ENCODE measurements at regions not wholly inside any gene's neighbourhood (a gene's known extent, or its start where the extent isn't known, plus 50 kb on each side); places are given as distances from the start of the nearest gene placed in this dataset.

- TF ChIP-seq POLR2A (IDR thresholded peaks at IDR 0.05) (no peak), EP300 (IDR thresholded peaks at IDR 0.05) (no peak), CTCF (IDR thresholded peaks at IDR 0.05) (no peak)
- H3K4me3 ChIP-seq, result no peak overlapping the region
- DNase-seq, result no peak
- intact Hi-C loops (cut with DNase I), result no loop called here
- no peak overlapping the region for H3K27ac ChIP-seq
- H3K9me3 ChIP-seq, result no peaks in the 10 kb centered on the region
- no peaks in the 10 kb centered on the region for H3K36me3 ChIP-seq
- 75 to 79% (median 76%) methylated on average over 3 of the region's 3 CpGs for WGBS, 3 donors
- H3K4me1 ChIP-seq (ENCODE audit: insufficient read depth), result no peaks in the 10 kb centered on the region
- no peaks in the 10 kb centered on the region for H3K27me3 ChIP-seq
Measured at GRCh38 chr1:30340934-30341333, 382.5 kb downstream of the MATN1 start.

- no peak overlapping the region for H3K27ac ChIP-seq
- H3K4me1 ChIP-seq (ENCODE audit: insufficient read depth), result no peaks in the 10 kb centered on the region
- no peak overlapping the region for H3K4me3 ChIP-seq
- no peaks in the 10 kb centered on the region for H3K27me3 ChIP-seq
- 82 to 91% (median 83%) methylated on average over 2 of the region's 2 CpGs for WGBS, 3 donors
- TF ChIP-seq POLR2A (IDR thresholded peaks at IDR 0.05) (no peak), EP300 (IDR thresholded peaks at IDR 0.05) (no peak), CTCF (IDR thresholded peaks at IDR 0.05) (no peak)
- H3K9me3 ChIP-seq, result no peaks in the 10 kb centered on the region
- no peaks in the 10 kb centered on the region for H3K36me3 ChIP-seq
- intact Hi-C loops (cut with DNase I), result loop anchor here in 1 of 4 donors (10.0 kb wide), 1 partner anchor 1695 kb away; no protein-coding TSS in a partner anchor
- DNase-seq, result no peak
Measured at GRCh38 chr1:30339866-30340265, 383.5 kb downstream of the MATN1 start.

- no peak overlapping the region for H3K4me3 ChIP-seq
- TF ChIP-seq POLR2A (IDR thresholded peaks at IDR 0.05) (no peak), EP300 (IDR thresholded peaks at IDR 0.05) (no peak), CTCF (IDR thresholded peaks at IDR 0.05) (no peak)
- intact Hi-C loops (cut with DNase I), result loop anchor here in 1 of 4 donors (10.0 kb wide), 1 partner anchor 1696 kb away; no protein-coding TSS in a partner anchor
- H3K27ac ChIP-seq, result no peak overlapping the region
- no peaks in the 10 kb centered on the region for H3K36me3 ChIP-seq
- DNase-seq, result no peak
- H3K9me3 ChIP-seq, result no peaks in the 10 kb centered on the region
- H3K27me3 ChIP-seq, result no peaks in the 10 kb centered on the region
- H3K4me1 ChIP-seq (ENCODE audit: insufficient read depth), result no peaks in the 10 kb centered on the region
- WGBS, 3 donors, result 90 to 92% (median 91%) methylated on average over 2 of the region's 2 CpGs
Measured at GRCh38 chr1:30338765-30339164, 384.6 kb downstream of the MATN1 start.

- intact Hi-C loops (cut with DNase I), result loop anchor here in 1 of 4 donors (10.0 kb wide), 1 partner anchor 1698 kb away; no protein-coding TSS in a partner anchor
- Histone ChIP-seq H3K4me1 (ENCODE audit: insufficient read depth) (no peaks in the 10 kb centered on the region), H3K9me3 (no peaks in the 10 kb centered on the region), H3K36me3 (no peaks in the 10 kb centered on the region), H3K27me3 (no peaks in the 10 kb centered on the region), H3K4me3 (no peak overlapping the region), H3K27ac (no peak overlapping the region)
- WGBS, 3 donors, result 71 to 79% (median 76%) methylated on average over 3 of the region's 3 CpGs
- TF ChIP-seq POLR2A (IDR thresholded peaks at IDR 0.05), result no peak
- TF ChIP-seq CTCF (IDR thresholded peaks at IDR 0.05), result no peak
- TF ChIP-seq EP300 (IDR thresholded peaks at IDR 0.05), result no peak
- no peak for DNase-seq
Measured at GRCh38 chr1:30337324-30337620, 386.1 kb downstream of the MATN1 start.

All from ovary (tissue), 7 donors.